ENCODE measurements at regions not wholly inside any gene's neighbourhood (a gene's known extent, or its start where the extent isn't known, plus 50 kb on each side); places are given as distances from the start of the nearest gene placed in this dataset.

- TF ChIP-seq EP300 (IDR thresholded peaks at IDR 0.05), result no peak
- TF ChIP-seq, protein P1, sequence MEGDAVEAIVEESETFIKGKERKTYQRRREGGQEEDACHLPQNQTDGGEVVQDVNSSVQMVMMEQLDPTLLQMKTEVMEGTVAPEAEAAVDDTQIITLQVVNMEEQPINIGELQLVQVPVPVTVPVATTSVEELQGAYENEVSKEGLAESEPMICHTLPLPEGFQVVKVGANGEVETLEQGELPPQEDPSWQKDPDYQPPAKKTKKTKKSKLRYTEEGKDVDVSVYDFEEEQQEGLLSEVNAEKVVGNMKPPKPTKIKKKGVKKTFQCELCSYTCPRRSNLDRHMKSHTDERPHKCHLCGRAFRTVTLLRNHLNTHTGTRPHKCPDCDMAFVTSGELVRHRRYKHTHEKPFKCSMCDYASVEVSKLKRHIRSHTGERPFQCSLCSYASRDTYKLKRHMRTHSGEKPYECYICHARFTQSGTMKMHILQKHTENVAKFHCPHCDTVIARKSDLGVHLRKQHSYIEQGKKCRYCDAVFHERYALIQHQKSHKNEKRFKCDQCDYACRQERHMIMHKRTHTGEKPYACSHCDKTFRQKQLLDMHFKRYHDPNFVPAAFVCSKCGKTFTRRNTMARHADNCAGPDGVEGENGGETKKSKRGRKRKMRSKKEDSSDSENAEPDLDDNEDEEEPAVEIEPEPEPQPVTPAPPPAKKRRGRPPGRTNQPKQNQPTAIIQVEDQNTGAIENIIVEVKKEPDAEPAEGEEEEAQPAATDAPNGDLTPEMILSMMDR (IDR thresholded peaks at IDR 0.05), result no peak
- TF ChIP-seq POLR2A (IDR thresholded peaks at IDR 0.05), result no peak
- no peak for TF ChIP-seq POLR2AphosphoS5 (IDR thresholded peaks at IDR 0.05)
These were observed 274.1 kb upstream of the PCDH18 start for GRCh38 chr4:137806420-137806819.

Measured in suprapubic skin (tissue), 4 donors.